HG03045 (cell line): ENCODE measurements at regions not wholly inside any gene's neighbourhood (a gene's known extent, or its start where the extent isn't known, plus 50 kb on each side); places are given as distances from the start of the nearest gene placed in this dataset.

Source experiments
- ATAC-seq: cut with Tn5 transposase; IDR thresholded peaks from one replicate; pipeline ENCODE4 v1.9.1; 2021; ENCODE audit warnings: mild to moderate bottlenecking, moderate library complexity; ENCODE audit not compliant: unreplicated experiment

DNA sequence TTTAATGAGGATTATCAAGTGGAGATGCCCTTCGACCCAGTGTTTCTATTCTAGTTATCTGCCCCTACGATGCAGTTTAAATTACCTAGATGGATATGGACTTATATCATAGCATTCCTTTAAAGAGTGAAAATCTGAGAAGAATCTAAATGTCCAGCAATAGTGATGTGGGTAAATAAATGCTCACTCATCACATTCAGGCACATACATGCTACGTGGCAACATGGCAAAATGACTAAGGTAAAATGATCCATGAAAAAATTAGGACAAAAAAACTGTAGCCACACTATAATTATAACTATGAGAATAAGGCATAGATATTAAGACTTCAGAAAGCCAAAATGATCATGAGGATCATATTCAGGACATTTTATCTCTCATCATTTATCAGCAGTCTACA is 82.4 kb upstream of the PDE1C start:
- ATAC-seq = no peak

DNA sequence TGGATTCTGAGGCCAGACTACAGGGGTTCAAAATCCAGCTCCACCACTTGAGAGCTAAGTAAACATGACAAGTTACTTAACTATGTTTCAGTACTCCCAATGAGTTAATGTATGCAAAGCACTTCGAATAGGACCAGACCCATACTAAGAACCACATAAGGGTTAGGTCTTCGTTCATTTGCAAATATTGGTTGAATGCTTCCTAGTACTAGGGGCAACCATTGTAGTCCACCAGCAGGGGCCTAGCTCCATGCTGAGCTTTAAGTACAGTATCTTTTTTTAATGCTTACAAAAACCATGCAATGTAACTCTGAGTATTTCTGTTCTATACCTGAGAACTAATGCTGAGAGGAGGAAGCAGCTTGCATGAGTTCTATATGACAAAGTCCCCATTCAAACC is 80.4 kb upstream of the PDE1C start:
- no peak for ATAC-seq

DNA sequence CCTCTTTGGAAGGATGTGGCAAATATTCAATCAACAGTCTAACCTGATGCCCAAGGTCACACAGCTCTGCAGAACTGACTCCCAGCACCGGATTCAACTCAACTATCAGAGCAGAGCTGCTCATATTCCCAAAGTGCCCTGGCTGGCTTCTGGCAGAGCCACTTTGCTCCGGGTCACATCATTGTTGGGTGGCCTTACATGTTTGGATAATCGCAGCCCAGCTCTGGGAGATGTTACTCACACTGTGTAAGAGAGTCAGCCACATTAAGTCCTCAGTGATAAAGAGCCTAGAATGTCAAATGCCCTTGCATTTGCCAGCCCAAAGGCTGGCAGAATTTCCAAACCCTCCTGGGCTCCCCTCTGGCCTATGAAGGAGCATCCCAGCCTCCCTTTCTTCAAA is 79.8 kb upstream of the PDE1C start:
- no peak for ATAC-seq

DNA sequence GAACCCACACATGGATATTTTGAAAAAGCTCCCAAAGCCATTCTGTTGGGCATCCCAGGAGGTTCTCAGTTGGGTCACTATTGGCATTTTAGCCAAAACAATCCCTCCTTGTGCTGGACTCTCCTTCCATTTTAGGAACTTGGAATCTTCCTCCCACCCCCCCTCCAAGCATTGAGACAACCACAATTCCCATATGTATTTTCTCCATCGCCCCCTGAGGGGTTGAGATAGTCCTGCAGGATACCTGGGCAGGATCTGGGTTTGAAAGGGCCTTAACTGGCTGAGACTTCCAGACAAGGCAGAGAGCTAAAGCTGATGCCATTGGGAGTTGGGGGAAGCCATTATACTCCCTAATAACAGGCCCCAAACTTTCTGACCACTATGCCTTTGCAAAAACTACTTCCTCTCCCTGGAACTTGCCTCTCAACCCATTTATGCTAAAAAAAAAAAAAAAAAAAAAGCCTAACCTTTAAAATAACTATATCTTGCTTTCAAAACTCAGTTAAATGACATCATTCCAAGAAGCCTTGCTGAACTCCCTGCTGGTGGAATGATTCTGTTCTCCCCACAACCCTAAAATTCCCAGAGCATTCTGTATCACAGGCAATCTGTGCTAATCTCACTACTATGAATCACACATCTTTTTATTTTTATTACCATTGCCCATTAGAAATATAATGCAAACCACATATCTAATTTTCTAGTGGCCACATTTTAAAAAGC is 77.5 kb upstream of the PDE1C start:
- ATAC-seq = no peak

DNA sequence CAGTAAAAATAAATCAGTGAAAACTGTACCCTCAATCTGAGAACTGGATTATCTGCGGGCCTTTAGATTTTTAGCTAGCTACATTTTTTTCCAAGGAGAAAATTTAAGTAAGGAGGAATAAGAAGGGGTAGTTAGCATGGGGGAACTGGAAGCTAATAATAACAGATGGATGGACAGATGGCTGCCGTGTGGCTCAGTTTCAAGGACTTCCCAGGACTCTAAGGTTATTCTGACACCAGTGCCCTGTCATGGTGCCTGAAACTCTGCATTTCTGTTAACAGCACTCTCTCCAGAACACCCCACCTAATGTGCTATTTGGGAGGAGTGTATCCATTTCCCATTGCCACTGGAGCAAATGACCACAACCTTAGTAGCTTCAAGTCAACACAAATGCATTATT is 75.7 kb upstream of the PDE1C start:
- no peak for ATAC-seq

DNA sequence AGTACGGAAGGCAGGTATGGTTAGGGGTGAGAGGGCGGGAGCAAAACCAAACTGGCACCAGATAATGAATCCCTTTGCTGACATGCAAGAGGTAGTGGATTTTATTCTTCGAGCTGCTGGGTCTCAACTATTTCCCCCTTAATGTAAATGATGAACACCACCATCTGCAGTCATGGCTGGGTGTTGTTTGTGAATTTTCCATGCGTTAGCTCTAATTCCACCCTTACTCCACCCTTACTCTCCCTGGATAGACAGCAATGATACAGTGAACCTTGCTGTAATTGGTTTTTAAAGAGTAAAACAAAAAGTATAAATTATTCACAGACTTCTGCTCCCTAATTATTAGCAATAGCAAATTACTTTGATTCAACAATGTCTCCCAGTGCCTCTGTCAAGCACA is 74.5 kb upstream of the PDE1C start:
- no peak for ATAC-seq

DNA sequence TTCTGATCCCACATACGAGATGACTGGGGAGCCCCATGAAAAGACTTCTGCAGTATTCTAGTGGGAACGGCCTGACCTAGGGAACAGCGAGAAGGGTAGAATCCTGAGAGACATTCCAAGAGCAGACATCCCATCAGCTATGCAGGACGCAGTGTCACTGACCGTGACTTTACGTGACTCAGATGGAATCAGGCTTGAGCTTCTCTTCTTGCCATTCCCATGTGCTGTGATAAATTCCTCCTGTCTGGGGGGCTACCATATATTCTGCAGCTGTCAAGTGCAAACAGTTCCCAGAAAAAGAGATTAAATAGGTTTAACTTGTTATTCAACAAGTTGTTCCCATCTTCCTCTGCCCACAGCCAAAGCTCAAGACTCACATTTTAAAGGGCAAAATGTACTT is 73.1 kb upstream of the PDE1C start:
- no peak for ATAC-seq

DNA sequence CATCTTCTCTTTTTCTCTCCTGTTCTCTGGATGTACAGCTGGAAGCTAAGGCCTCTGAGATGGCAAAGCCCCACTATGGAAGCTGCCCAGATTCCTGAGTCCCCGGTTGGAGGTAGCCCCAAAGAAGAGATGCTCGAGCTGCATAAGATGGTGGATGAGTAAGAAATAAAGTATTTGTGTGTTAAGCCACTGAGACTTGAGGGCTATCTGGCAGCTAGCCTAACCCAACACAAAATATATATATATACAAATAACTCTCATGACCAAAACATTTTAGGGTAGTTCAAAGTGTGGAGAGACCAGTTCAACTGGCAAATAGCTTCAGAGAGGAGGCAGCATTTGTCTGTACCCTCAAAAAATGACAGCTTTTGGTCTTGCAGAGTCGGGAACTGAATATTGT is 72.4 kb upstream of the PDE1C start:
- ATAC-seq = no peak

DNA sequence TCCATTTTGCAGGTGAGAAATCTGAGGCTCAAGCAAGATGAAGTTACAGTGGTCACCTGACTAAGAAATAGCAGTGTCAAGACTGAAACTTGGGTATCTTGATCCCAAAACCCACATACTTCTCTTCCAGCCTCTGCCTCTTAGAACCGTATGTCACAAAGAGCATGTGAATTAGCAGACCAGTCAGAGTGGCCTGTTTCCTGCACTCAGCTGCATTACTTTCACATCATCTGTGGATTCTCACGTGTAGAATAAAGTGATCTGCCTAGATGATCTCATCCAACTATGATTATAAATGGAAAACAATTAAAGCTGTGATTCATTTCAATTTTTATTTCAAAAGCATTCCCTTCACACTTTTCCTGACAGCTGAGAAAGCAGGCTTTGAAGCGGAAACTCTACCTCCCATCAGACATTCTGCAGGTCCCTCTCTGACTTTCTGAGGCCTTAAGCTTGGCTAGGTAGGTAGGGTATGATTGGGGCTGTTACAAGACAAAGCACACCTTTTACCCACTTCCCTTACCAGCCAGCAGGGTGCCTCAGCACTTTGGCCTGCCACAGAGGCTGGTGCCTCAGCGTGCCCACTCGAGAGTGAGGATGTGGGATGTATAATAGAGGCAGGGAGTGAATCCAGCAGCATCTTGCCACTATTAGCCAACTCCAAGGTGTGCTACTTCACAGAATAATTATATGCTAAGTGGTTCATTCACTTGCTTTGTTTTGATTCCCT is 70.2 kb upstream of the PDE1C start:
- no peak for ATAC-seq

DNA sequence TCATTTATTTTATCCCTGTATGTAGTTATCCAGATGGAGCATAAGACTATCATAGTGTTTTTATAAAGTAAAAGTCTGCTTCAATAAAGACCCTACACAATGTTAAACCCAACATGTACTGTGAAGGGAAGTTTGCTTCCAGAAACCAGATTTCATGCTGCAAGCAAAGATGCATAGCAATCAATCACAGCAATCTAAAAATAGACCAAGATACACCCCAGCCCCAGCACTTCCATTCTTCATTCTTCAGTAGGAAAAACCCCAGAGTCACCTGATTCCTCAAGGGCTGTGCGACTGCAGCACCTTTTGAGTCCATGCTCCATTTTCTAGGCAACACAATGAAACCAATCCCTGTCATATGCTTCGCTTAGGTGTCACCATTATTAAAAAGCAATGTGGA is 66.9 kb upstream of the PDE1C start:
- ATAC-seq = no peak

DNA sequence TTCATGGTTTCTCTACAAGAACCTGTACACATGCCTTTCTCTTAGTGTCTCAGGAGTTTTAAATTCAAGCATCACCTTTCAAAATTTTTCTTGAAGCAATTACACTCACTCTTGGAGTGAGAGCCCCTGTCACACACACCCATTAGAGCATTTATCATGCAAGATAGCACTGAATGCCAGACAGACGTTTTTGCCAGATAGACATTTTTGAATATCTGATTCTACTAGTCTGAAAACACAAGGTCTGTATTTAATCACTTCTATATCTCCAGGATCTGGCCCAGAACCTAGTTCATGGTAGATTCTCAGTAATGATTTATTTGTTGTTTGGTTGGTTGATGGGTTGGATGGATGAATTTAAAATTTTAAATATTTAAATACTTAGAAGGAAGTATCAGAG is 60.9 kb upstream of the PDE1C start:
- no peak for ATAC-seq

DNA sequence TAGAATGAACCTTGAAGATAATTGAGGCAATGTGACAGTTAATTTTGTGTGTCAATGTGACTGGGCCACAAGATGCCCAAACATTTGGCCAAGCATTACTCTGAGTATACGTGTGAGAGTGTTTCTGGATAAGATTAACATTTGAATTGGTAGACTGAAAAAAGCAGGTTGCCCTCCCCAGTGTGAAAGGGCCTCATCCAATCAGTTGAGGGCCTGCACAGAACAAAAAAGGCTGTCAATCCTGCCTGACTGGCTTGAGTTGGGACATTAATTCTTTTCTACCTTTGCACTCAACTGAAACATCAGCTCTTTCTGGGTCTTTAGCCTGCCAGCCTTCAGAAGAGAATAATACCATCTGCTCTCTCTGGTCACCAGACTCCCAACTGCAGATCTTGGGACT is 56.6 kb upstream of the PDE1C start:
- no peak for ATAC-seq
